NT2/D1 (cell line): ENCODE measurements at regions not wholly inside any gene's neighbourhood (a gene's known extent, or its start where the extent isn't known, plus 50 kb on each side); places are given as distances from the start of the nearest gene placed in this dataset.

Source experiments
- SUZ12 ChIP-seq: IDR thresholded peaks from 2 replicates; pipeline ENCODE4 v1.6.1; 2011; ENCODE audit not compliant: insufficient read length, insufficient read depth; ENCODE audit errors: extremely low read depth
- ZNF274 ChIP-seq: IDR thresholded peaks from 2 replicates; pipeline ENCODE4 v1.6.1; 2011; ENCODE audit warnings: mild to moderate bottlenecking, low read depth, low read length

GRCh38 chr1:199756066-199756465, 271.4 kb upstream of the NR5A2 start:
- TF ChIP-seq ZNF274 (no peak), SUZ12 (no peak)
